ENCODE measurements at regions not wholly inside any gene's neighbourhood (a gene's known extent, or its start where the extent isn't known, plus 50 kb on each side); places are given as distances from the start of the nearest gene placed in this dataset.

- TF ChIP-seq CTCF (conservative IDR thresholded peaks at IDR 0.05 in 1 of 2, IDR thresholded peaks at IDR 0.05 in 1 of 2; ENCODE audit: low read depth in 1 of 2, low read length in 2 of 2) (no peak), EZH2 (IDR thresholded peaks at IDR 0.05; ENCODE audit: low read length, missing control alignments) (no peak)
Measured at GRCh38 chr15:96029172-96029571, 301.3 kb upstream of the NR2F2 start.

Data from fibroblast of lung (primary cell).